Kidney epithelial cell (primary cell): ENCODE measurements at regions not wholly inside any gene's neighbourhood (a gene's known extent, or its start where the extent isn't known, plus 50 kb on each side); places are given as distances from the start of the nearest gene placed in this dataset.
"Not testable (repeated sequence)": the region's sequence is repeated elsewhere in the genome, so short reads cannot be mapped to it uniquely, and the experiment has no call there.

Experiments used
- DNase-seq: peaks from one replicate; pipeline ENCODE4 v3.0.0-alpha.2; 2010; ENCODE audit warnings: low read depth
- H3K27me3 ChIP-seq: 2 replicates; pipeline ENCODE4 v1.6.0; 2011; ENCODE audit warnings: low read length; ENCODE audit not compliant: control insufficient read depth, insufficient read depth
- H3K36me3 ChIP-seq: 2 replicates; pipeline ENCODE4 v1.5.1; 2011; ENCODE audit warnings: low read length; ENCODE audit not compliant: control insufficient read depth, insufficient read depth
- H3K4me3 ChIP-seq: 2 replicates; pipeline ENCODE4 v1.5.1; 2011; ENCODE audit warnings: low read depth, mild to moderate bottlenecking, control low read depth, low read length

DNA sequence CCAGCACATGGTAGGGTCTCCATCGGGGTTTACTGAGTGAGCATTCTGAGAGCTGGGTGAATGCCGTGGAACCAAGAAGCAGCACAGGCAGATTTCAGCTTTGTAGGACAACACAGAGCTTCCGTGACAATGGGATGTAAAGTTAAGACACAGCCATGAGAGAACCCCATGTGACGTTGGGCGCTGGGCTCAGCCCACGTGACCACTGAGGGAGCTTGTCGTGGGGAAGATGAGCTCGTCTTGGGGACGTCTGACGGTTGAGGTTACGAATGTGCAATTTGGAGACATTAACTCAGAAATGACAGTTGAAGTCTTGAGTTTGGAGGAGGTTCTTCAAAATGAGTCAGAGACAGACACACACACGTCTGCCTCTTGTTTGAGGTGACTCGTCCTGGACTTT is 51.5 kb upstream of the MUC20 start:
- not testable (repeated sequence) for H3K27me3 ChIP-seq, H3K36me3 ChIP-seq, DNase-seq, H3K4me3 ChIP-seq

GRCh38 chr3:195668131-195668766 is 52.5 kb upstream of the MUC20 start:
- not testable (repeated sequence) for H3K4me3 ChIP-seq, DNase-seq, H3K36me3 ChIP-seq, H3K27me3 ChIP-seq

- H3K27me3 ChIP-seq, H3K36me3 ChIP-seq, H3K4me3 ChIP-seq, DNase-seq: not testable (repeated sequence)
Measured at GRCh38 chr3:195665311-195665710, 55.5 kb upstream of the MUC20 start.

DNA sequence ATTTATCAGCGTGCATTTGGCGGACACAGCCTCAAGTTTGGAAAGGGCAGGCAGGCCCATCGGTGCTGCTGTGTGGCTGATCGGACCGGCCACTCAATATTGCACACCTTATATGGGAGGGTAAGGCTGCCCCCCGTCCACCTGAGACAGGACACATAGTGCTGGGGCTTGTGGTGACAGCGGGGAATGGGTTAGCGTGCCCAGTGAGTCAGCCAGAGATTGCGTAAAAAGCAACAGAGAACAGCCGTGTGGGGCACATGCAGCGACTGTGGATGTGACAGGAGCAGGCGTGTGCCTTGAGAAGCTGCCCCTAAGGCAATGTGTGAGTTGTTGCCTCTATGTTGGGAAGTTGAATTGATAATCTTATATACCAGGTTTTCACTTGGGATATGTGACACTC is 56.6 kb upstream of the MUC20 start:
- H3K27me3 ChIP-seq, DNase-seq, H3K4me3 ChIP-seq, H3K36me3 ChIP-seq: not testable (repeated sequence)

GRCh38 chr3:195659136-195659533 is 61.6 kb upstream of the MUC20 start:
- not testable (repeated sequence) for H3K36me3 ChIP-seq, H3K27me3 ChIP-seq, DNase-seq, H3K4me3 ChIP-seq

GRCh38 chr3:195658381-195659135 is 62.2 kb upstream of the MUC20 start:
- H3K4me3 ChIP-seq, result peak overlapping the region; percentile 51
- H3K36me3 ChIP-seq, H3K27me3 ChIP-seq, DNase-seq: not testable (repeated sequence)

DNA sequence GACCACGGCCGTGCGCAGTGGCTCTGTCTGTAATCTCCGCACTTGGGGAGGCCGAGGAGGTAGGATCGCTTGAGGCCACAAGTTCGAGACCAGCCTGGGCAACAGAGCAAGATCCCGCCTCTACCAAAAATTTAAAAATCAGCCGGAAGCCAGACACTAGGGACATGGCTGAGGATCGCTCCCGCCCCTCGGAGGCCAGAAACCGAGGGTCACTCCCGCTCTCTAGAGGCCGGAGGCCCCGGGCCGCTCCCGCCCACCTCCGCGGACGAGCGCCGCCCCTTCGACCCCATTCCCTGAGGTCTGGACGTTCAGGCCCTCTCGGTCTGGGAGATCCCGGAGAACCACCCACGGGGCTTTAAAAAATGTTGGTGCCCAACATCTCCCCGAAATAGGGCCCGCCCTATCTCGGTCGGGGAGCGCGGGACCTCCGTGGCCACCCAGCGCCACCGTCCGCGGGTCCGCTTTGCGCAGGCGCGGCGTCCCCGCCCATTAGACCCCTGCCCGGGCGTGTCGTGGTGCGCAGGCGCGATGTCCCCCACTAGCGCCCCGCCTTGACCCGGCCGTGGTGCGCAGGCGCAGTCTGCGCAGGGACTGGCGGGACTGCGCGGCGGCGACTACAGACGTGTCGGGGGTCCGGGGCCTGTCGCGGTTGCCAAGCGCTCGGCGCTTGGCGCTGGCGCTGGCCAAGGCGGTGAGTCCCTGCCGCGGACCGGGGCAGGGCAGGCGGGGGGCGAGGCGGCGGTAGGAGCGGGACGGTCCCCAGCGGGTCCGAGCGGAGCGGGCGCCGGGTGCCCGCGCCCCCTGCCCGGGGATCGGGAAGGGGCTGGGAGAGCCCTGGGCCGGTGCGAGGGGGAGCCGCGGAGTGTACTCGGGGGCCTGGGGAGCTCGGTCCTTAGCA is 63.1 kb upstream of the MUC20 start:
- DNase-seq, H3K27me3 ChIP-seq: not testable (repeated sequence)

GRCh38 chr3:195656091-195656490 is 64.7 kb upstream of the MUC20 start:
- DNase-seq, H3K27me3 ChIP-seq, H3K4me3 ChIP-seq, H3K36me3 ChIP-seq: not testable (repeated sequence)

More for the DNA sequence above, 63.1 kb upstream of the MUC20 start:
- peak overlapping the region; percentile 51 for H3K4me3 ChIP-seq
- H3K36me3 ChIP-seq, result not testable (repeated sequence)

DNA sequence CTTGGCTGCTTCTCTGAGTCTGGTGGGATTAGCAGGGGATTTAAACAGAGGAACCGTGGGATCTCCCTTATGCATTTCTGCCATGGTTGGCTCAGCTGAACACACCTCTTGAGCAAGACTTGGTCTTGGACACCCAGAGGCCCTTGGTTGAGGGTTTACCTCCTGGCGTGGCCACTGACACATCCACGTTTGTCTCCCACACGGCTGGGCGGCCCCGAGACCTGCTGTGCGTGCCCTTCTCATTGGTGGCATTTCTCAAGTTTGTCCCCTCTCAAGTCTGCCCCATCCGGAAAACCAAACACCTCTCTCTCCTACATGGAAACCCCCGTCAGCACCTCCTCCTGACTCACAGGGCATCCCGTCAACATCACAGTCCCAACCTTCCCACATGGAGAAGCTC is 66.0 kb upstream of the MUC20 start:
- not testable (repeated sequence) for H3K4me3 ChIP-seq

DNA sequence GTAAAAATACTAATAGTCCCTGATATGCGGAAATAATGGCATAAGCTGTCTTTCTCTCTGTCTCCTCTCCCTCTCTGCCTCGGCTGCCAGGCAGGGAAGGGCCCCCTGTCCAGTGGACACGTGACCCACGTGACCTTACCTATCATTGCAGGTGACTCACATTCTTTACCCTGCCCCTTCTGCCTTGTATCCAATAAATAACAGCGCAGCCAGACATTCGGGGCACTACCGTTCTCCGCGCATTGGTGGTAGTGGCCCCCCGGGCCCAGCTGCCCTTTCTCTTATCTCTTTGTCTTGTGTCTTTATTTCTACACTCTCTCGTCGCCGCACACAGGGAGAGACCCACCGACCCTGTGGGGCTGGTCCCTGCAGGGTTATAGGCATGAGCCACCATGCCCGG is 66.6 kb upstream of the MUC20 start:
- DNase-seq, H3K4me3 ChIP-seq, H3K27me3 ChIP-seq, H3K36me3 ChIP-seq: not testable (repeated sequence)

More for the DNA sequence above, 66.0 kb upstream of the MUC20 start:
- DNase-seq, H3K27me3 ChIP-seq, H3K36me3 ChIP-seq: not testable (repeated sequence)

GRCh38 chr3:195653641-195654040 is 67.1 kb upstream of the MUC20 start:
- not testable (repeated sequence) for H3K36me3 ChIP-seq, H3K27me3 ChIP-seq, H3K4me3 ChIP-seq, DNase-seq

- not testable (repeated sequence) for H3K36me3 ChIP-seq, DNase-seq, H3K4me3 ChIP-seq, H3K27me3 ChIP-seq
Measured at GRCh38 chr3:195647912-195648702, 64.4 kb upstream of the APOD start.

DNA sequence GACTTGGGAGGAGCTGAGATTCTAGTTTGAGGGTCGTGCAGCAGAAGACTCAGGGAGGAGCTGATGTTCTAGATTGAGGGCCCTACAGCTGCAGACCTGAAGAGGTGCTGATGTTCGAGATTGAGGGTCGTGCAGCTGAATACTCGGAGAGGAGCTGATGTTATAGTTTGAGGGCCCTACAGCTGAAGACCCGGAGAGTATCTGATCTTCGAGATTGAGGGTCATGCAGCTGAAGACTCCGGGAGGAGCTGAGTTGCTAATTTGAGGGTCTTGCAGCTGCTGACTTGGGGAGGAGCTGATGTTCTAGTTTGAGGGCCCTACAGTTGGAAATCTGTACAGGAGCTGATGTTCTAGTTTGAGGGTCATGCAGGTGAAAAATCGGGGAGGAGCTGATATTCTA is 62.1 kb upstream of the APOD start:
- not testable (repeated sequence) for H3K4me3 ChIP-seq, DNase-seq, H3K27me3 ChIP-seq, H3K36me3 ChIP-seq

GRCh38 chr3:195643245-195643644 is 59.5 kb upstream of the APOD start:
- not testable (repeated sequence) for H3K36me3 ChIP-seq, H3K27me3 ChIP-seq, DNase-seq, H3K4me3 ChIP-seq
